ENCODE measurements at regions not wholly inside any gene's neighbourhood (a gene's known extent, or its start where the extent isn't known, plus 50 kb on each side); places are given as distances from the start of the nearest gene placed in this dataset.

- TF ChIP-seq POLR2A (IDR thresholded peaks at IDR 0.05) (no peak), CTCF (IDR thresholded peaks at IDR 0.05) (no peak), POLR2AphosphoS5 (IDR thresholded peaks at IDR 0.05) (no peak)
Observed at GRCh38 chr4:14681330-14681729, 321.0 kb upstream of the CPEB2 start.
